H1 (cell line): ENCODE measurements at regions not wholly inside any gene's neighbourhood (a gene's known extent, or its start where the extent isn't known, plus 50 kb on each side); places are given as distances from the start of the nearest gene placed in this dataset.

Experiments used
- RFX5 ChIP-seq: IDR thresholded peaks from 2 replicates; pipeline ENCODE4 v1.6.1; 2011; ENCODE audit warnings: low read depth, low read length, improper control_type of control experiment, borderline replicate concordance
- RXRA ChIP-seq: IDR thresholded peaks from 2 replicates; pipeline ENCODE4 v1.6.1; 2011; ENCODE audit warnings: low read depth, mild to moderate bottlenecking, low read length, moderate library complexity; ENCODE audit not compliant: insufficient read depth
- YY1 ChIP-seq: IDR thresholded peaks from 2 replicates; pipeline ENCODE4 v1.6.1; 2011; ENCODE audit warnings: low read depth, mild to moderate bottlenecking, low read length

DNA sequence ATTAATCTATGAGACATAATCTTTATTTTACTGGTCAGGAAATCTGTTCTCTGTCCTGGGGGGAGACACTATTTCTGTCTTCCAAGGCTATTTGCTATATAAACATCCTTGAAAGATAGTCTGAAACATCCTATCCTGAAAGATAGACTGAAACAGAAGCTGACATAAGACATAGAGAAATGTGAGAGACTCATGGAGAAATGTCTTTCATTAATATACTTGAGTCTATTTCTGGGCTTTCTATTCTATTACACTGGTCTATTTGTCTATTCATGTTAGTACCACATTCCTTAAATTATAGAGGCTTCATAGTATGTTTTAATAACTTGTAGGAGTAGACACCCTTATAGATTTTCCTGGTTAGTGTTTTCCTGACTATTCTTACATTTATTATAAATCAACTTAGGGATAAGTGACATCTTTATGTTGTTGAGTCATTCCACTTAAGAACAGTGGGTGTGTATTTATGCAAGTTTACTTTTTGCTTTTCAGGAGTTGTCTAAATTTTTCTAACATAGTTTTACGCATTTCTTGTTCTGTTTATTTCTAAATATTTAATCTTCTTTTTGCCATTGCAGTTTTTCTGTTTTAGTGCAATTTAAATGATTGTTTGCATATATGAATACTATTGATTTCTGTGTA is 244.9 kb upstream of the ZSWIM2 start (continued):
- no peak for TF ChIP-seq YY1
- no peak for TF ChIP-seq RFX5
- TF ChIP-seq RXRA = no peak
- TF ChIP-seq, all 59 proteins: peak for 0
